PC-3 (cell line): ENCODE measurements at regions not wholly inside any gene's neighbourhood (a gene's known extent, or its start where the extent isn't known, plus 50 kb on each side); places are given as distances from the start of the nearest gene placed in this dataset.

Experiments used
- CTCF ChIP-seq: fragments of 300-600 bp; sonication (generic); conservative IDR thresholded peaks from 2 replicates; pipeline ENCODE4 v1.5.1; 2017; ENCODE audit warnings: antibody characterized with exemption, low read depth, mild to moderate bottlenecking, low read length
- EZH2 ChIP-seq: fragments of 300-600 bp; sonication (generic); IDR thresholded peaks from one replicate; pipeline ENCODE4 v1.6.1; 2017; ENCODE audit warnings: antibody characterized with exemption, mild to moderate bottlenecking, low read length; ENCODE audit not compliant: unreplicated experiment
- EZH2phosphoT487 ChIP-seq: fragments of 300-600 bp; sonication (generic); IDR thresholded peaks from 2 replicates; pipeline ENCODE4 v1.6.1; 2018; ENCODE audit warnings: mild to moderate bottlenecking, antibody characterized with exemption, low read length, borderline replicate concordance

GRCh38 chr6:111975466-111975865 lies 78.4 kb upstream of the CCN6 start:
- no peak for TF ChIP-seq CTCF
- TF ChIP-seq EZH2: no peak
- no peak for TF ChIP-seq EZH2phosphoT487
